ENCODE measurements at regions not wholly inside any gene's neighbourhood (a gene's known extent, or its start where the extent isn't known, plus 50 kb on each side); places are given as distances from the start of the nearest gene placed in this dataset.

- ChIA-PET POLR2A (no interaction called here), CTCF (interaction anchor here (1.4 kb wide), 1 partner anchor 43 kb away, joined by 4 read pairs; no protein-coding TSS in a partner anchor)
- H3K9me3 ChIP-seq = no peaks in the 10 kb centered on the region
- no peak overlapping the region for H2AFZ ChIP-seq (ENCODE audit: low read depth)
- no peaks in the 10 kb centered on the region for H3K36me3 ChIP-seq (replicated peaks in 1 of 2; ENCODE audit: control insufficient read depth in 1 of 2, insufficient read depth in 2 of 2, low read length in 1 of 2)
- no peaks in the 10 kb centered on the region for H3K27me3 ChIP-seq (ENCODE audit: insufficient read depth)
- H3K9me2 ChIP-seq = no peaks in the 10 kb centered on the region
- H3K4me3 ChIP-seq (ENCODE audit: low read depth in 2 of 2, low read length in 1 of 2) = no peak overlapping the region
- no peak overlapping the region for H3K27ac ChIP-seq (ENCODE audit: low read depth in 2 of 2, low read length in 1 of 2)
- H3K4me1 ChIP-seq (ENCODE audit: control insufficient read depth in 1 of 2, insufficient read depth in 2 of 2, low read depth in 1 of 2, low read length in 1 of 2) = peaks cover 20 to 30% of the 10 kb centered on the region in 2 experiments; a peak in 3 of 4 replicates
- no peak overlapping the region for H3K9ac ChIP-seq
- DNase-seq = no peak
- 100% methylated on average over 2 of the region's 2 CpGs for WGBS (ENCODE audit: low lambda C conversion rate)
- no peak for TF ChIP-seq MXI1 (IDR thresholded peaks at IDR 0.05; ENCODE audit: low read depth, low read length)
- TF ChIP-seq SMC3 (IDR thresholded peaks at IDR 0.05; ENCODE audit: low read depth, low read length) = no peak
- no peak for TF ChIP-seq RAD21 (IDR thresholded peaks at IDR 0.05; ENCODE audit: low read length)
- no peak for TF ChIP-seq PBX3 (IDR thresholded peaks at IDR 0.05)
- TF ChIP-seq RXRA (IDR thresholded peaks at IDR 0.05; ENCODE audit: borderline replicate concordance, low read depth) = no peak
- TF ChIP-seq ZBTB33 (IDR thresholded peaks at IDR 0.05; ENCODE audit: borderline replicate concordance, low read depth) = no peak
- no peak for TF ChIP-seq TCF12 (IDR thresholded peaks at IDR 0.05)
- TF ChIP-seq FOSL2 (IDR thresholded peaks at IDR 0.05; ENCODE audit: borderline replicate concordance, low read depth) = no peak
- no peak for TF ChIP-seq POLR2AphosphoS5 (IDR thresholded peaks at IDR 0.05; ENCODE audit: low read depth, low read length)
- no peak for TF ChIP-seq RFX5 (IDR thresholded peaks at IDR 0.05; ENCODE audit: low read length)
- TF ChIP-seq CHD2 (IDR thresholded peaks at IDR 0.05; ENCODE audit: low read length, partially characterized antibody) = no peak
- no peak for TF ChIP-seq ELF1 (IDR thresholded peaks at IDR 0.05)
- TF ChIP-seq FOXJ3 (CRISPR knock-in tag; IDR thresholded peaks at IDR 0.05) = no peak
- TF ChIP-seq REST (IDR thresholded peaks at IDR 0.05; ENCODE audit: low read depth, low read length) = no peak
- no peak for TF ChIP-seq JUND (IDR thresholded peaks at IDR 0.05)
- TF ChIP-seq USF1 (IDR thresholded peaks at IDR 0.05; ENCODE audit: borderline replicate concordance, low read depth) = no peak
- no peak for TF ChIP-seq TEAD4 (IDR thresholded peaks at IDR 0.05; ENCODE audit: borderline replicate concordance, insufficient read depth)
- no peak for TF ChIP-seq EP300 (IDR thresholded peaks at IDR 0.05; ENCODE audit: borderline replicate concordance in 1 of 2, low read depth in 1 of 2, low read length in 1 of 2)
- no peak overlapping the region for H3K4me2 ChIP-seq
- no peaks in the 10 kb centered on the region for H3F3A ChIP-seq (replicated peaks; ENCODE audit: insufficient read depth)
- no peaks in the 10 kb centered on the region for H4K20me1 ChIP-seq (ENCODE audit: insufficient read depth)
- no peaks in the 10 kb centered on the region for H3K79me2 ChIP-seq (ENCODE audit: insufficient read depth)
Measured at GRCh38 chr6:44036196-44036595, 91.1 kb downstream of the MRPL14 start.

All from SK-N-SH (cell line).